SH-SY5Y (cell line): ENCODE measurements at regions not wholly inside any gene's neighbourhood (a gene's known extent, or its start where the extent isn't known, plus 50 kb on each side); places are given as distances from the start of the nearest gene placed in this dataset.

Experiments
- GATA2 ChIP-seq: IDR thresholded peaks from 2 replicates; pipeline ENCODE4 v1.6.1; 2011; ENCODE audit warnings: mild to moderate bottlenecking, low read depth, low read length
- GATA3 ChIP-seq: IDR thresholded peaks from 2 replicates; pipeline ENCODE4 v1.6.1; 2011; ENCODE audit warnings: low read depth, mild to moderate bottlenecking, low read length, moderate library complexity

DNA sequence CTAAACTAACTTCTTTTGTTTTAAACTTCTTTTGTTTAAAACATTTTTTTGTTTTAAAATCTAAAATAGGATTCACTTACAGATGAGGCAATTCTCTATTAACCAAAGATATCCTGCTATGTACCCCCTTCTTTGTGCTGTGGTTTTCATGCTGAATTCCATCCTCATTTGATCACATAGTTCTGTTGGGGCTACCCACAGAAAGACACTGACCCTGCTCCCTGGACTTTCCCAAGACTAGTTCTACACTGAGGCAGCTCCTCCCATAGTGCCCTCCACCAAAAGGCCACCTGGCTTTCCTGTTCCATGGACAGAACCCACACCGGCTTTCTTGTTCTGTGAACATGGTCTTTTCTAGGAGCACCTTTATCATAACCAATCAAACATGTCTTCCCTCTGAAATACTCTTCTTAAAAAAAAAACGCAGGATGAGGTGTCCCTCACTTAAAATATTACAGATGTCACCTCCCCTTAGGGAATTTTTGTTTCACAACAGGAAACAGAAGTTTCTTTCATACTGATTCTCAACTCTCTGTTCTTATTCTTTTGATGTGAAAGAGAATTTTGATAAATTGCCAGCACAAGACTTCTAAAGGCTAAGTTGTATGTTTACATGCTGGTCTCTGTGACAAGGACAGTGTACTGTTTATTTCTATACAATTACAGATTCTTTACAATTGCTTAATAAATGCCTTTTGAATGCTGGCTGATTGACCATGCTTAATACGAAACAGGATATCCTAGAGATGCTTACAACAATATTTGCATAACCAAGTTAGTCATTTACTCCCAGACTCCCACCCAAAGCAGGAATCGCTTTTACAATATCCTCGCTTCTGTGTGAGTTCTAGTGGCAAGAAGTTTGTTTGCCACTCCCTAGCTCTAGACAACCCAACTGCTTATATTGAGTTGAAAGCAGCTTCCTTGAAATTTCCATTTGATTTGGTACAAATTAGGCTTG is 300.4 kb downstream of the DTWD2 start:
- TF ChIP-seq GATA2 (no peak), GATA3 (no peak)
